Activated T-cell treated with anti-CD3 and anti-CD28 coated beads for 48 hours (primary cell): ENCODE measurements at regions not wholly inside any gene's neighbourhood (a gene's known extent, or its start where the extent isn't known, plus 50 kb on each side); places are given as distances from the start of the nearest gene placed in this dataset.
"Not testable (repeated sequence)": the region's sequence is repeated elsewhere in the genome, so short reads cannot be mapped to it uniquely, and the experiment has no call there.

ENCODE experiments used
- DNase-seq: peaks from one replicate; pipeline ENCODE4 v3.0.0-alpha.2; 2020; ENCODE audit warnings: low read depth

DNA sequence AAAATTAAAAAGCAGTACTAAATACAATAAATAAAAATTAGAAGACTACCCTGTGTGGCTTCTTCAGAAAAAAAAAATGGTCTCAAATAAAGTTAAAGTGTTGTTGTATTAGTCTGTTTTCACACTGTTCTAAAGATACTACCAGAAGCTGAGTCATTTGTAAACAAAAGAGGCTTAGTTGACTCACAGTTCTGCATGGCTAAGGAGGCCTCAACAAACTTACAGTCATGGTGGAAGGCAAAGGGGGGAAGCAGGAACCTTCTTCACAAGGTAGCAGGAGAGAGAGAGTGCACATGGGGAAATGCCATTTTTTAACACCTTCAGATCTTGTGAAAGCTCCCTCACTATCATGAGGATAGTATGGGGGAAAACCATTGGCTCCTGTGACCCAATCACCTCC lies 612.8 kb downstream of the RNF144A start:
- no peak for DNase-seq

DNA sequence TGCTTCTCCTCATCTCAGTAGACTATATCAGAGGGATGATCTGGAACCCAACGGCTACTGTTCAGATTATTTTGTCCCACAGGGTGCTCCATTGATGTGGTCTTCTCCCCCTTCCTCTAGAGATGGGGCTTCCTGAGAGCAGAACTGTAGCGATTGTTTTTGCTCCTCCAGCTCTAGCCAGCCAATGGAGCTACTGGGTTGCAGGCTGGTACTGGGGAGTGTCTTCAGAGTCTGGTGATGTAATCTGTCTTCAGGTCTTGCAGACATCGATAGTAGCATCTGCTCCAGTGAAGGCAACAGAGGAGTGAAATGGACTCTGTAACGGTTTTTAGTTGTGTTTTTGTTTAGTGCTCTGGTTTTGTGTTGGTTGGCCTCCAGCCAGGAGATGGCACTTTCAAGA lies 621.9 kb downstream of the RNF144A start:
- no peak for DNase-seq

DNA sequence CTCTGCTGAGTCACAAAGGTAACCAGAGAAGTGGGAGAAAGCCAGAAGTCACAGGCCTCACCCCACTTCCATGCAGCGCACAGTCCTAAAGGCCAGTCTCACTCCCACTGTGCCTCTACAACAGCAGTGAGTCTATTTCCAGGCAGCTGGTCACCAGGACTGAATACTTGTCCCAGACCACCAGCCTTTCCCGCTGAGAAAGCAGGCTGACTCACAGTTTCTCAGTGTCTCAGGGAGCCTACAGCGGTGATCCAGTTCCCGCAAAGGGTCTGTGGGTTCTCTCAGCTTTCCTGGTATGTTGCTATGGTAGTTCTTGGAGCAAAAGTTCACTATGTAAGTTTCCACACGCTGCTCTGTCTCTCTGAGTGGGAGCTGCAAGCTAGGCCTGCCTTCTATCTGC lies 622.5 kb downstream of the RNF144A start:
- DNase-seq: no peak

DNA sequence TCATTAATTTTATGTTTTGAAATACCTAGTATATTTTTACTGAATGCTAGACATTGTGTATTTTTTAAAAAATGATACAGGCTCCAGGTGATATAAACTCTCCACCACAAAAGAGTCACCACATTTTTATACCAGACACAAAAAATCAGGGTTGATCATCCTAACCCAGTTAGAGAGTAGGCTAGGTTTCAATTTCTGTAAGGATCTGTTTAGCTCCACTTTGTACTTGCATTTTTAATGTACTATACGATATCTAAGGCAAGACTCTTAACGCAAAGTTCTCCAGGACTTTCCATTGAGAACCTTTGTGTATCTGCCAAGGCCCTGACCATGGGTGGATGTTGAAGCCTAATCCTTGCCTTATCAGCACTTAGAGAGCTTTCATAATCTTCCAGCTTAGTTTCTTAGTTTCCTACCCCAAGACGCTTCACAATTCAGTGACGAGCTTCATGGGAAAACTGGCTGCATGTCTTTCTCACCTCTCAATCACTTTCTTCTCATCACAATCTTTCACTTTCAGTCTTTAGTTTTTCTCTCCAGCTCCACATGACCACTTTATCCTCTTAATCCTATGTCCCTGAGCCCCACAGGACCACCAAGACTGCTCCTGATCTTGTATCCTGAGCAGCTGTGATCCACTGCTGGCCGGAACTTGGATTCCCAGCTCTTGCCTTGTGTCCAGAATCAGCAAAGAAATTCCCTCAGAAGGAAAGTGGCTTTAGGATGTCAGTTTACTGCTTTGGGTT lies 635.8 kb downstream of the RNF144A start:
- no peak for DNase-seq

GRCh38 chr2:7555260-7555659 lies 638.0 kb downstream of the RNF144A start:
- no peak for DNase-seq

GRCh38 chr2:7557376-7557775 lies 640.2 kb downstream of the RNF144A start:
- DNase-seq: no peak

DNA sequence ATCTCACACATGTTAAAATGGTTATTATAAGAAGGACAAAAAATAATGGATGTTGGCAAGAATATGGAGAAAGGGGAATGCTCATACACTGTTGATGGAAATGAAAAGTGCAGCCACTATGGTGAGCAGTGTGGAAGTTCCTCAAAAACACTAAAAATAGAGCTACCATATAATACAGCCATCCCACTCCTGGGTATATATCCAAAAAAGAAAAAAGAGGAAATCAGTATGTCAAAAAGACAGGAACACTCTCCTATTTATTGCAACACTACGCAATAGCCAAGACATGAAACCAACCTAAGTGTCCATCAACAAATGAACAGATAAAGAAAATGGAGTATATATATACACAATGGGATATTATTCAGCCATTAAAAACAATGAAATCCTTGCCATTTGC lies 642.6 kb downstream of the RNF144A start:
- no peak for DNase-seq

DNA sequence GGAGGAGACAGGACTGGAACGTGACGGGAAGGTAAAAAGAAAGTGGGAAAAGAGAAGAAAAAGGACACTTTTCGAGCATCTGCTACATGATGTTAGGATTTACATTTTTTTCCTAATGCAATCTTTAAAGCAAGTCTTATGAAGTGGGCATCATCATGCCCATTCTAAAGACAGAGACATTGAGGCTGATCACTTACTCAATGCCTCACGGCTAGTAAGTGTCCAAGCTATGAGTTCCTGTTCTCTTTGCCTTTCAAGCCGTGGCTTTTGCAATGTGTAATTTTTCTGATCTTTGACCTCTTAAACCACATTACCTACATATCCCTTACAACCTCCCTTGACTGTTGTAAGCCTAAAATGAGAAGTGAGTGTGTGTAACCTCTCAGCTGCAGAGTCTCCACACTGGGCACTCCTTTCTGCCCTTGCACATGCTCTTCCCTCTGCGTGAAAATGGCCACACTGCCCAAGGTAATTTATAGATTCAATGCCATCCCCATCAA lies 649.2 kb downstream of the RNF144A start:
- no peak for DNase-seq

DNA sequence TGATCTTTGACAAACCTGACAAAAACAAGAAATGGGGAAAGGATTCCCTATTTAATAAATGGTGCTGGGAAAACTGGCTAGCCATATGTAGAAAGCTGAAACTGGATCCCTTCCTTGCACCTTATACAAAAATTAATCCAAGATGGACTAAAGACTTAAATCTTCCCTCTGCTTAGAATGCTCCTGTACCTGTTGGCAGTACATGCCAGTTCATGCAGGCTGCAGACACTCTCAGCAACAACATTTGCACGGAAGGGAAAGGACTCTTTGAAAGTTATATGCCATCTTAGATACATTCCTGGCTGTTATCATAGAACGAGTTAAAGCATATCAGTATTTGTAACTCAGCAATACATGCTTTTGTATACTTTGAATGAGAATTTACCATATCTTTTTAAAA lies 649.9 kb downstream of the RNF144A start:
- DNase-seq: not testable (repeated sequence)

DNA sequence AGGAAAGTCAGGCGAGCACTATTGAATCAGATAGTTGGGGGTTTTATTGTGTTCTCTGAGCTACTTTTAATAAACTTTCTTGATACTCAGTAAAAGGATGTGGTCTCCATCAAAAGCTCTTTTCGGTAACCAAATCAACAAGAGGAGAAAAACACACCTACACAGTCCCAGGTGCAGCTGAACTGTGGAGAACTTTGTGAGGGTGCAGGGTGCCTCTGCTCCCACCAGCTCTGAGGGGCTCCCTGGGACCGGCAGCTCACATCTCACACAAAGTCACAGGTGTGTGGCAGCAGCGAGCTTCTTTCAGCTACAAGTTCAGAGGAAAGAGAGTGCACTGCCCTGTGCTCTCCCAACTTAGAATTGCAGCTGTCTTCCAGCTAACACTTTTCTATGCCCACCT lies 650.4 kb downstream of the RNF144A start:
- peak; percentile 54 for DNase-seq

DNA sequence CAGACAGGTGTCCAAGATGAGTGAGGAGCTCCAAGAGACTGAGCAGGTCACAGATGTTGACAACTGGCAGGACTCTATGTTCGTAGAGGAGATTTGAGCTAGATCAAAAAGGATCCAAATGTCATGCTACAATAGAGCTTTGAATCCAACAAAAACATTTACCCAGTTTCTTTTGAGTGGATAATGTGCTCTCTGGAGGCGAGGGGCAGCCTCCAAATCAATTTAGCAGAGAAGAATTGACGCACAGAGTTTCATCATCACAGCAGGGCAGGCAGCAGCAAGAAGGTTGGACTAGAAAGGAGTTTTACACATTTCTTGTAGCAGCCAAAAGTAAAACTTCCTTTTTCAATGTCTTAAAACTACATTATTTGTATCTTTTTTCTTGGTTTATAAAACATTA lies 653.0 kb downstream of the RNF144A start:
- no peak for DNase-seq

GRCh38 chr2:7571701-7572100 lies 654.5 kb downstream of the RNF144A start:
- no peak for DNase-seq

GRCh38 chr2:7572450-7572849 lies 655.2 kb downstream of the RNF144A start:
- DNase-seq: no peak

GRCh38 chr2:7573166-7573825 lies 656.1 kb downstream of the RNF144A start:
- no peak for DNase-seq

DNA sequence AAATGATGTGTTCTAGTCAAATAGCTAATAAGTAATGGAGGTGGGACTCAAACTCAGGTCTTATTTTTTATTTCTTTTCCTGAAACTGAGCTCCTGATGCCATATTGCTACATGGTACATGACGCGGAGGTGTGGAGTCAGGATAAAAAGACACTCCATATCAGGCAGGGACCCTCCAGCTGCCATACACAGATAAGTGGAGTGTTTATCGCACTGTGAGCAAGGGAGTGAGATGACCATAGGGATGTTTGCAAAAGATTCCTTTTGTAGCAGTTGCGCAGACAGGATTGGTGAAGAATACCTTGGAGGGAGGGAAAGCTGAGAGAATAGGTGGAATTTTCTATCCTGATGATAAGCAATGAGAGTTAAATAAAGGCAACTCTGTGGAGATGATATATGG lies 657.2 kb downstream of the RNF144A start:
- no peak for DNase-seq

GRCh38 chr2:7577769-7578168 lies 660.6 kb downstream of the RNF144A start:
- no peak for DNase-seq

DNA sequence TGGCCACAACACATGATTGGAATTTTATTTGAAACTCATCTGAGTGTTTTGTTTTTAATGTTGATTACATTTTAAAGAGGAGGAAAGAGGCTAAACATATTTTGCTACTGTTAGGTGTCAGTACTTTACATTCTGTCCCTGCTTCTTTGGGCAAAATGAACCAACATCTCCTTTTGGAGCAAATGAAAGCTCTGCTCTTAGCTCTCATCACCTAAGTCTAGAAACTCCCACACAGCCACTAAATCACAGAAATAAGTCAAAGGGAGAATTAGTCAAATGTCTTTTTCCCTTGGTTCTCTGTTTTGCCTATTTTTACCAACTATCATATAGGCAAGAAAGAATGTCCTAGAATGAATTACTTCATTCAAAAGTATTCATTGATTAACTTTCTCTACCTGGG lies 666.8 kb downstream of the RNF144A start:
- no peak for DNase-seq

DNA sequence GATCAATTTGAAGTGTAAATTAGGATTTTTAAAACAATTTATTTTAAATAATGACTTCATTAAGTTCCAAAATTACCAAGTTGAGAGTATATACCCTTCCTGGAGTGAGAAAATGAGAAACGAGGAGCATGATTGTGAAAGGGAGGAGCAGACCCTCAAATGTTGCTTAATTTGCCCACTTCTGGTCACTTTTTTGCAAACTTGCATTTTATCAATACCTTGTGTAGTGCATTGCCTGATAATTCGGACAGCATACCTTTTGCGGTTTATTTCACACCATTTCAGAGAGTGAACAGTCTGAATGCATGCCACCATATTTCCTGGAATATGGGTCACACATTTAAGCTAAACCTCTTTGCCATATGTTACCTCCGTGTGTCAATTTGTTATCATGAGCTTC lies 669.7 kb downstream of the RNF144A start:
- no peak for DNase-seq

DNA sequence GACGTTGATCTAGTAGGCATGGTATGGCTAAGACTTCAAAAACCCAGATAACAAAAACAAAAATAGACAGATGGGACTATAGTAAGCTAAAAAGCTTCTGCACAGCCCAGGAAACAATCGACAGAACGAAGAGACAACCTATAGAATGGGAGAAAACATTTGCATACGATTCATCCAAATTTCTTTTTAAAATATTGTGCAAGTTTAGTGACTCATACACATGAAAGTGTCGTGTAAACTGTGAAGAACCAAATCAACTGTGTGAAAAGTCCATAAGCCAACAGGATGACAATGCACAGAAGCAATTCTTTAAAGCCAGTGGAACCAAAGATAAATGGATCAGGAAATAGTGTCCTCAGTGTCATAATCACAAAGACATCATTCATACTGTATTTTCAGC lies 671.1 kb downstream of the RNF144A start:
- no peak for DNase-seq

DNA sequence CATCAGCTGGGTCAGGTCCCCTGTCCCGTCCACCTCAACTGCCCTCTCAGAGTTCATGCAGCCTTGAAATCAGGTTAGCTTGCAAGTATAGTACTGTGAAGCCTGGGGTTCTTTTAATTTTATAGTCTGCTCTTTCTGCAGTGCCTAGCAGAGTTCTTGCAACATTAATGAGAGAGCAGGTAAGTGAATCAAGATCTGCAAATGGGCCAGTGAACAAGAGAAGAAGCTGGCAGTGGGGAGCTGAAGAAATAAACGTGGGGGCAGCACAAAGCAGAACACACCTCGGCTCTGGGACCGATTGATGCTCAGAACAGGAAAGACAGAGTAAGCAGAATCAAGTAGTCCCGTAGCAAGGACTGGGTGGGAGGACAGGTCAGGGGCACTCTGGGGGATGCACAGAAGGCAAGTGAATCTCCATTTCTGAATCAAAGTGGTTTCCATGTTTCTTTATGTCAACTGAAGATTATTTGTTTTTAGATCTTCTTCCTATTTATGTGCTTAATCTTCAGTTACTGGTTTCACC lies 675.5 kb downstream of the RNF144A start:
- no peak for DNase-seq

- DNase-seq: no peak
Observed at GRCh38 chr2:7593360-7593759, 676.1 kb downstream of the RNF144A start.

GRCh38 chr2:7594211-7594610 lies 677.0 kb downstream of the RNF144A start:
- DNase-seq: no peak

- DNase-seq: no peak
Observed at GRCh38 chr2:7595206-7595605, 678.0 kb downstream of the RNF144A start.

GRCh38 chr2:7598402-7598801 lies 681.2 kb downstream of the RNF144A start:
- no peak for DNase-seq
